ENCODE measurements at regions not wholly inside any gene's neighbourhood (a gene's known extent, or its start where the extent isn't known, plus 50 kb on each side); places are given as distances from the start of the nearest gene placed in this dataset.

DNA sequence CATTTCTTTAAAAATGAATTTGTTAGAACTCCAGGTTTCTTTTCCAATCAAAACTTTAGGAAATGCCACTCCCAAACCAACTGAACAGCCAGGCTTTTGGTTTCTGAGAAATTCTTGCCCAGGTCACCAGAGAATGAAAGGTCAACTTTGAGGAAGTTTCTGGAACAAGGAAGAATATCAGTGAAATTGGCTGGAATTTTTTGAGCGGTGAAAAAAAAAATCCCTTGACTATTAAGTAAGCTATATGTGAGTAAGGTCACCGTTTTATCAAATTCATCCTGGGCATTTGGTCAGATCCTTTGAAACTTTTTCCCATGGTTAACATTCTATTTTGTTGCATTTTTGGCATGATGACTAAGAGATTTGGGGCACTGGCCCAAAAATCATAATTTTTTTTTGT is 469.3 kb downstream of the LTN1 start:
- no peak for DNase-seq (ENCODE audit: extremely low spot score in 2 of 2)
- TF ChIP-seq POLR2AphosphoS5 (IDR thresholded peaks at IDR 0.05; ENCODE audit: insufficient read depth in 1 of 2, low read depth in 1 of 2) (peak in 1 of 2 donors; percentile 50), POLR2A (IDR thresholded peaks at IDR 0.05) (no peak)
- TF ChIP-seq, protein P1, sequence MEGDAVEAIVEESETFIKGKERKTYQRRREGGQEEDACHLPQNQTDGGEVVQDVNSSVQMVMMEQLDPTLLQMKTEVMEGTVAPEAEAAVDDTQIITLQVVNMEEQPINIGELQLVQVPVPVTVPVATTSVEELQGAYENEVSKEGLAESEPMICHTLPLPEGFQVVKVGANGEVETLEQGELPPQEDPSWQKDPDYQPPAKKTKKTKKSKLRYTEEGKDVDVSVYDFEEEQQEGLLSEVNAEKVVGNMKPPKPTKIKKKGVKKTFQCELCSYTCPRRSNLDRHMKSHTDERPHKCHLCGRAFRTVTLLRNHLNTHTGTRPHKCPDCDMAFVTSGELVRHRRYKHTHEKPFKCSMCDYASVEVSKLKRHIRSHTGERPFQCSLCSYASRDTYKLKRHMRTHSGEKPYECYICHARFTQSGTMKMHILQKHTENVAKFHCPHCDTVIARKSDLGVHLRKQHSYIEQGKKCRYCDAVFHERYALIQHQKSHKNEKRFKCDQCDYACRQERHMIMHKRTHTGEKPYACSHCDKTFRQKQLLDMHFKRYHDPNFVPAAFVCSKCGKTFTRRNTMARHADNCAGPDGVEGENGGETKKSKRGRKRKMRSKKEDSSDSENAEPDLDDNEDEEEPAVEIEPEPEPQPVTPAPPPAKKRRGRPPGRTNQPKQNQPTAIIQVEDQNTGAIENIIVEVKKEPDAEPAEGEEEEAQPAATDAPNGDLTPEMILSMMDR (IDR thresholded peaks at IDR 0.05) = no peak
- H3K27ac ChIP-seq = no peak overlapping the region
- no peaks in the 10 kb centered on the region for H3K9me3 ChIP-seq
- no peak overlapping the region for H3K4me3 ChIP-seq
- peaks cover 10% of the 10 kb centered on the region for H3K4me1 ChIP-seq
- no peaks in the 10 kb centered on the region for H3K27me3 ChIP-seq
- no peaks in the 10 kb centered on the region for H3K36me3 ChIP-seq
- intact Hi-C loops (cut with DNase I) = loop anchor here (5.0 kb wide), 1 partner anchor 1676 kb away; the partner anchor contains the start of gene ADAMTS1

- intact Hi-C loops (cut with DNase I) = loop anchor here (5.0 kb wide), 1 partner anchor 1675 kb away; the partner anchor contains the start of gene ADAMTS1
- H3K27ac ChIP-seq = no peak overlapping the region
- DNase-seq (ENCODE audit: extremely low spot score in 2 of 2) = no peak
- H3K9me3 ChIP-seq = no peaks in the 10 kb centered on the region
- H3K4me3 ChIP-seq = no peak overlapping the region
- TF ChIP-seq POLR2AphosphoS5 (IDR thresholded peaks at IDR 0.05; ENCODE audit: insufficient read depth in 1 of 2, low read depth in 1 of 2) (no peak), POLR2A (IDR thresholded peaks at IDR 0.05) (no peak)
- TF ChIP-seq, protein P1 (IDR thresholded peaks at IDR 0.05) = no peak
- H3K4me1 ChIP-seq = peaks cover 12% of the 10 kb centered on the region
- no peaks in the 10 kb centered on the region for H3K36me3 ChIP-seq
- no peaks in the 10 kb centered on the region for H3K27me3 ChIP-seq
These were observed 470.5 kb downstream of the LTN1 start for GRCh38 chr21:28522014-28522799.

GRCh38 chr21:28518630-28519029 is 474.0 kb downstream of the LTN1 start:
- intact Hi-C loops (cut with DNase I) = no loop called here
- Histone ChIP-seq H3K4me1 (peaks cover 19% of the 10 kb centered on the region), H3K27me3 (no peaks in the 10 kb centered on the region), H3K4me3 (no peak overlapping the region), H3K27ac (no peak overlapping the region), H3K36me3 (no peaks in the 10 kb centered on the region), H3K9me3 (no peaks in the 10 kb centered on the region)
- no peak for TF ChIP-seq POLR2A (IDR thresholded peaks at IDR 0.05)
- TF ChIP-seq POLR2AphosphoS5 (IDR thresholded peaks at IDR 0.05; ENCODE audit: insufficient read depth in 1 of 2, low read depth in 1 of 2) = no peak
- TF ChIP-seq, protein P1 (IDR thresholded peaks at IDR 0.05) = no peak
- no peak for DNase-seq (ENCODE audit: extremely low spot score in 2 of 2)

GRCh38 chr21:28516991-28517592 is 475.6 kb downstream of the LTN1 start:
- intact Hi-C loops (cut with DNase I) = no loop called here
- TF ChIP-seq POLR2AphosphoS5 (IDR thresholded peaks at IDR 0.05; ENCODE audit: insufficient read depth in 1 of 2, low read depth in 1 of 2) = no peak
- TF ChIP-seq, protein P1 (IDR thresholded peaks at IDR 0.05) = peak in 2 of 3 experiments; percentile 31 to 33
- Histone ChIP-seq H3K9me3 (no peaks in the 10 kb centered on the region), H3K4me1 (peaks cover 14% of the 10 kb centered on the region), H3K27me3 (no peaks in the 10 kb centered on the region), H3K36me3 (no peaks in the 10 kb centered on the region), H3K4me3 (no peak overlapping the region), H3K27ac (peak overlapping the region; percentile 34)
- DNase-seq (ENCODE audit: extremely low spot score in 2 of 2) = no peak

- Histone ChIP-seq H3K27ac (peak overlapping the region; percentile 44), H3K4me1 (peaks cover 9% of the 10 kb centered on the region), H3K27me3 (no peaks in the 10 kb centered on the region), H3K9me3 (no peaks in the 10 kb centered on the region), H3K4me3 (no peak overlapping the region), H3K36me3 (no peaks in the 10 kb centered on the region)
- no peak for TF ChIP-seq POLR2A (IDR thresholded peaks at IDR 0.05)
- TF ChIP-seq, protein P1 (IDR thresholded peaks at IDR 0.05) = no peak
- TF ChIP-seq POLR2AphosphoS5 (IDR thresholded peaks at IDR 0.05; ENCODE audit: insufficient read depth in 1 of 2, low read depth in 1 of 2) = no peak
- no peak for DNase-seq (ENCODE audit: extremely low spot score in 2 of 2)
- intact Hi-C loops (cut with DNase I) = no loop called here
These were observed 476.7 kb downstream of the LTN1 start for GRCh38 chr21:28516021-28516420.

All from vagina (tissue), 2 donors.